ENCODE measurements at regions not wholly inside any gene's neighbourhood (a gene's known extent, or its start where the extent isn't known, plus 50 kb on each side); places are given as distances from the start of the nearest gene placed in this dataset.

GRCh38 chr11:33634291-33634834, 66.3 kb downstream of the C11orf91 start:
- TF ChIP-seq, protein P1, sequence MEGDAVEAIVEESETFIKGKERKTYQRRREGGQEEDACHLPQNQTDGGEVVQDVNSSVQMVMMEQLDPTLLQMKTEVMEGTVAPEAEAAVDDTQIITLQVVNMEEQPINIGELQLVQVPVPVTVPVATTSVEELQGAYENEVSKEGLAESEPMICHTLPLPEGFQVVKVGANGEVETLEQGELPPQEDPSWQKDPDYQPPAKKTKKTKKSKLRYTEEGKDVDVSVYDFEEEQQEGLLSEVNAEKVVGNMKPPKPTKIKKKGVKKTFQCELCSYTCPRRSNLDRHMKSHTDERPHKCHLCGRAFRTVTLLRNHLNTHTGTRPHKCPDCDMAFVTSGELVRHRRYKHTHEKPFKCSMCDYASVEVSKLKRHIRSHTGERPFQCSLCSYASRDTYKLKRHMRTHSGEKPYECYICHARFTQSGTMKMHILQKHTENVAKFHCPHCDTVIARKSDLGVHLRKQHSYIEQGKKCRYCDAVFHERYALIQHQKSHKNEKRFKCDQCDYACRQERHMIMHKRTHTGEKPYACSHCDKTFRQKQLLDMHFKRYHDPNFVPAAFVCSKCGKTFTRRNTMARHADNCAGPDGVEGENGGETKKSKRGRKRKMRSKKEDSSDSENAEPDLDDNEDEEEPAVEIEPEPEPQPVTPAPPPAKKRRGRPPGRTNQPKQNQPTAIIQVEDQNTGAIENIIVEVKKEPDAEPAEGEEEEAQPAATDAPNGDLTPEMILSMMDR (conservative IDR thresholded peaks at IDR 0.05; ENCODE audit: low read depth, low read length): no peak
- TF ChIP-seq EZH2 (IDR thresholded peaks at IDR 0.05; ENCODE audit: low read length, unreplicated experiment): no peak

Measured in PC-3 (cell line).